Activated CD4-positive, alpha-beta T cell treated with anti-CD3 and anti-CD28 coated beads for 4 hours (primary cell): ENCODE measurements at regions not wholly inside any gene's neighbourhood (a gene's known extent, or its start where the extent isn't known, plus 50 kb on each side); places are given as distances from the start of the nearest gene placed in this dataset.
"Not testable (repeated sequence)": the region's sequence is repeated elsewhere in the genome, so short reads cannot be mapped to it uniquely, and the experiment has no call there.

Experiments used
- DNase-seq, 2 donors: peaks; one replicate each; pipeline ENCODE4 v3.0.0-alpha.2; 2020

- DNase-seq, result no peak
Observed at GRCh38 chr9:21605489-21605931, 123.4 kb upstream of the IFNE start.

DNA sequence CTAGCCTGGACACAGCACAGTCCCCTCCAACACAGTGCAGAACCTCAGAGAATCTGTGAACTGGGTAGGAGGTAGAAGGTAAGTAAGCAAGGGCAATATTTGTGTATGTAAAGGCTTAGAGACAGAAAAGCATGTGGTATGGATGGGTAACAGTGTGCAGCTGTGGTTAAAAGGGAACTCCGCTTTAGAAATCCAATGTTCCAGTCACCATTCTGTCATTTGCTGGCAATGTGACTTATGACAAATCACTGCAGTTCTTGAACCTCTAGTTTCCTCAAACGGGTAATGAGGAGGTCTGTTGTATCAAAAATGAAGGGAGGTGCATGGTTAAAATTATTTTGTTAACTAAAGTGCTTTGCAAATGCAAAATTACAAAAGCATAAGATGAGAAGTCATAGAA lies 125.5 kb upstream of the IFNE start:
- no peak for DNase-seq

- no peak for DNase-seq
Observed at GRCh38 chr9:21608200-21608599, 126.1 kb upstream of the IFNE start.

- no peak for DNase-seq
Observed at GRCh38 chr9:21609506-21609905, 127.4 kb upstream of the IFNE start.

GRCh38 chr9:21611891-21612290 lies 129.8 kb upstream of the IFNE start:
- peak; percentile 38 for DNase-seq

- no peak for DNase-seq
Observed at GRCh38 chr9:21615018-21615417, 132.9 kb upstream of the IFNE start.

DNA sequence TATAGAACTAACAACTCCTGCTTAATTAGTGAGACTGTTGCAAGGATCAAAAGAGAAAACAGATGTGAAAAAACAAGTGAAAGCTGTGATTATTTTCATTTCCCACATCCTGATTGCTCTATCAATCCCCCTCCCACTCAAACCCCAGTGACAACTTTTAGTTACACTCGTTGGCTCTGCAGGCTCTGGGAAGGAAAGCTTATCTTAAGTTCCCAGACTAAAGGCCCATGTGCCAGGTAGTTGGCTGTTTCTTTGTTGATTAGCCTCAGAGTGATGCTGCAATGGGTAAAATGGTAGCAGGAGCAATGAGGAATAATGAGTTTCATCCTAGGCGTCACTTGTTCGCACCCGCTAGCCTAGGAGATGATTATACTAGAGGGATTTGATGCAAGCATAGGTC lies 133.3 kb upstream of the IFNE start:
- DNase-seq, result no peak

DNA sequence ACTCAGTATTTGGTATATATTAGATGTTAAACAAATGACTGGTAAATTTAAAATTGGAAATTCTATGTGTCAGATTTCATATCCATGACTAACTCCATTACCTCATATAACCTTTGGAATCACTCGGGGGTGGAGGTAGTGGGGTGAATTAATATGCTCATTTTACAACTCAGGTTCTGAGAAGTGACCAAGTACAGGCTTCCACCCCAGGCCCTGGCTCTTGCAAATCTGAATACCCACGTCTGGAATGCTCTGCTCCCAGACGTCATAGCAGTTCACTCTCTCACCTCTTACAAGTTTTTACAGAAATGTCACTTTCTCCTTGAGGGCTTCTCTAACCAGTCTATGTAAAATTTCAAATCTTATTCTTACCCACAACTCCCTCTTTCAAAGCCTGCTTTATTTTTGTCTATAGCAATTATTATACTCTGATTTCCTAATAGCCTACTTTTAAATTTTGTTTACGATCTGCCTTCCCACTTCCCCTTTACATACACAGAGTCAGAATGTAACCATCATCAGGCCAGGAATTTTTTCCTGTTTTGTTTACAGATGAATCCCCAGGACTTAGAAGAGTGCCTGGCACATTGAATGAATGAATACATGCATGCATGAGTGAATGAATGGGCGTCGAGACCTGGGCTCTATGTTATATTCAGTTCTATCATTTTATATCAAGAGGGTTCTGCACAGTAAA lies 134.1 kb upstream of the IFNE start:
- no peak for DNase-seq

- DNase-seq, result no peak
Observed at GRCh38 chr9:21624675-21625644, 142.8 kb upstream of the IFNE start.

DNA sequence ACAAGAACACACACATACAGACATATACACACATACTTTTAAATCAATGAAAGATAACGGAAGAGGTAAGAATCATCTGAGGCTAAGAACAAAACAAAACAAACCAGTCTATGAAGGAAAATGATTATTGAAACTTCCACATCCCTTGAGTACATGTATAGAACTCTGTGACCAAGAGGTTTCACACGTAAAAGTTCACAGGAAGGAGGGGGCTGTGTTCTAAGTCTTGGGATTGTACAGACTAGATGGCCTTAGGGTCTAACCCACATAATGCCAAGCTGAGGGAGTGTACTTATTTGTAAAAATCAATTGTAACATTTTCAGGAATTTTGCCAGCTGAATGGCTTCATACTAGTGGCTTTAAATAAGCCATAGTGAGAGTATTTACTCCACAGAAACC lies 144.4 kb upstream of the IFNE start:
- DNase-seq, result no peak

DNA sequence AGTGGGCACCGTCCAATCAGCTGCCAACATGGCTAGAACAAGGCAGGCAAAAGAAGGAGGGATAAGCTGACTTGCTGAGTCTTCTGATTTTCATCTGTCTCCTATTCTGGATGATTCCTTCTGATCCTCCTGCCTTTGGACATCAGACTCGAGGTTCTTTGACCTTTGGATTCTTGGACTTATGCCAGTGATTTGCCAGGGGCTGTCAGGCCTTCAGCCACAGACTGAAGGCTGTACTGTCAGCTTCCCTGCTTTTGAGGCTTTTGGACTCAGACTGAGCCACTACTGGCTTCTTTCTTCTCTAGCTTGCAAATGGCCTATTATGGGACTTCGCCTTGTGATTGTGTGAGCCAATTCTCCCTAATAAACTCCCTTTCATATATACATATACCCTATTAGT lies 146.8 kb upstream of the IFNE start:
- DNase-seq, result not testable (repeated sequence)

DNA sequence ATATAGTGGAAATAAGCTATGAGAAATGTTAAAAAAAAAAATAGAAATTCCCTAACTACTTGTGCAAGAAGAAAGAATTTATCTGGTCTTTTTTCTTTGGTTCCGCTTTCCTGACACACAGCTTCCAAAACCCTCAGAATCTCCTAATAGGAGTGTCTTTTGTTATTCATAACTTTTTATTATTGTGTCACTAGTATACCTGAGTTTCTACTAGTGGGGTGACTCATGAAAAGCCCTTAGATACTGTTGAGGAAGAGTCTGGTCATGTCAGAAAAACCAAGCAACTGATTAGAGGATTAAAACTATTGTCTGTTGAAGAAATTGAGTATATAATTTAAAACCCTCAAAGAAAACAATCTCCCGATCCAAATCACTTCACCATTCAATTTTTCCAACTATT lies 152.8 kb upstream of the IFNE start:
- DNase-seq, result no peak

- no peak for DNase-seq
Observed at GRCh38 chr9:21638104-21638503, 156.0 kb upstream of the IFNE start.

DNA sequence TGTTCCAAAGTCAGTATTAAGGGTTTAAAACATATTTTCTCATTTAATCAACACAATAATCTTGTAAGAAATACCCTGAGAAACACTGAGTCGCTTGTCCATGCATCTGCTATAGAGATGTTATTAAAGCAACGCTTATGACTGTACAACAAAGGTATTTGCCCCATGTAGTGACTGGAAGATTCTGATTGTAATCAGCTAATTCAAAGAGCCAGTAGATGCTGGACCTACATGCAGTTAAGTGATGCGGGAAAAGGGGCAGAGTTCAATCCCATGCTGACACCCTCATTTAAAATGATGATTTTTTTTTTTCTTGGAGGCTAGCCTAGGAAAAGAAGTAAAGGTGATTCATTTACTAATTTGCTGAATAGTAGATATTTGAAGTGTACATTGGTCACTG lies 149.3 kb upstream of the MTAP start:
- no peak for DNase-seq

- DNase-seq, result no peak
Observed at GRCh38 chr9:21653589-21653988, 148.8 kb upstream of the MTAP start.

DNA sequence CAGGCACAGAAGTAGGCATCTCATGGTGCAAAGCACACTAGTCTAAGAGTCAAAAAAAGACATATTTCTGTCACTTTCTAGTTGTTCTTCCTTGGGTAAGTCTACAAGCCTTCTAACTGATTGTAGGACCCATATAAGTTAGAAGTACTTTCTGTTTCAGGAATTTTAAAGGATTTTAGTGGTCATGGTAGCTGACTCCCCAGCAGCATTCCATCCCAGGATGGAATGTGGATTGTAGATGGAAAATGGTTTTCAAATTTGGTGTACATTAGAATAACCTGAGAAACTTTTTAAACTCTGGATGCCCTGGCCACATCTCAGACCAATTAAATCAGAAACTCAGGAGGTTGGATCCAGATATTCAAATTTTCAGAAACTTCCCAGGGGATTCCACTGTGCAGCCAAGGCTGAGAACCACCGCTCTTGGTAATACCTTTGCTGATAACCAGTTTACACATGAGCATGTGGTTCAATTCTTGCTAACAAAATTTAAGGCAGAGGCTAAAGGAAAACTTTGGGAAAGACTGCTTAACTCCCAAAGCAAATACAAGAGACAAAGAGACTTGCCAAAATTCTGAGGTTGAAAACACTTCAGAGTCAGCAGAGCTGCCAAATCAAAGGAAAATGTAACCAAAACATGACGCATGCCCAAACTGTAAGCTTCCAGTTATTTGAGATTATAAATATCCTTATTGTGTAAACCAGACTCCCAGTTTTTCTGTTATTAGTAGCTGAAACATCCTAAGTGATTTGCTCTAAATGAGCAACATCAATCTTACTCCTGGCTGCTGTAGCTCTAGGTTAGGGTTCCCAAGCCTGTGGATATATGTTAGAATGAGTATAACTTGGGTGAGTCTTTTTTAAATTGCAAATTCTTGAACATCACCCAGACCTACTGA lies 145.4 kb upstream of the MTAP start:
- DNase-seq, result no peak

- no peak for DNase-seq
Observed at GRCh38 chr9:21657966-21658667, 144.3 kb upstream of the MTAP start.

DNA sequence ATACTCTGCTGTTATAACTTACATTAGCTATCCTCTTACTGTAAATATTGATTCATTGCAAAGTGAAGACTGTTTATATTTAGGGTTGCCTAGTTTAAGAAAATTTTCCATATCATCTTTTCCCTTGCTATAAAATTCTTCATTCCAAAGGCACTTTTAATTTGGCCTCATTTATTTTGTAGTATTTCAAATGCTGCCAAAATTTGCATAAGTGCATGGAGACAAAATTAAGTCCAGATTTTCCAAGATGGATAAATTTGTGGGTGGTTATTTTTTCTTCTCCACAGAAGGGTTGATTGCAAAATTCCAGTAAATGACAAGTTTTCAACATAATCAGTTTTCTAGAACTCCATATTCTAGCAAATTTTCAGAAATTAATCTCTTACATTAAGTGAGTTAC lies 141.5 kb upstream of the MTAP start:
- DNase-seq, result no peak

GRCh38 chr9:21661626-21662025 lies 140.8 kb upstream of the MTAP start:
- DNase-seq, result no peak

DNA sequence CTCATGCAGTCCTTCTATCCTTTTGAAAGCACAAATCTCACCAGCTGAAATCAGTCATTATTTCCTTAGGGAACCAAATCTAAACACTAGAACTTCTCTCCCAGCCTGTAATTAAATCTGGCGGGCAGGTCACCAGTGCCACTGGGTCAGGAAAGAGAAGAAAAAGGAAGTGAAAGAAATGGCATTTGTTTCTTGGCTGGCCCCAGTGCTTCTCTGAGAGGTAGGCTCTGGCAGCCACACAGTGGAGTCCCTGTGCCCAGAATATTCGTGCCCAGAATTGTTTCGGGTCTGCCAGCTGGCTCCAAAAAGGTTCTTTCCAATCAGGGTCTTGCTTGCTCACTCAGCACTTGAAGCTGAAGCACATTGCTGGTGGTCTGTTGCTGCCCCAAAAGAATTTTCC lies 133.9 kb upstream of the MTAP start:
- no peak for DNase-seq

DNA sequence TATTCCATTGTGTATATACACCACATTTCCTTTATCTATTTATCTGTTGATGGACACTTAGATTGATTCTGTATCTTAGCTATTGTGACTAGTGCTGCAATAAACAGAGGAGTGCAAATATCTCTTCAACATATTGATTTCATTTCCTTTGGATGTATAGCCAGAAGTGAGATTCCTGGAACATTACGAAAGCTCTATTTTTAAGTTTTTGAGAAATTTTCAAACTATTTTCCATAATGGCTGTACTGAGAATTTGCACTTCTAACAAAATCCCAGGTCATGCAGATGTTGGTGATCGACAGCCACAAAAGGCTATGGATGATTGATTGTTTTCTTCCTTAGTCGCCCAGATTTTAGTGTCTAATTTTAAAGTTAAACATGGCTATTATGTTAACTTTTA lies 132.7 kb upstream of the MTAP start:
- DNase-seq, result no peak

DNA sequence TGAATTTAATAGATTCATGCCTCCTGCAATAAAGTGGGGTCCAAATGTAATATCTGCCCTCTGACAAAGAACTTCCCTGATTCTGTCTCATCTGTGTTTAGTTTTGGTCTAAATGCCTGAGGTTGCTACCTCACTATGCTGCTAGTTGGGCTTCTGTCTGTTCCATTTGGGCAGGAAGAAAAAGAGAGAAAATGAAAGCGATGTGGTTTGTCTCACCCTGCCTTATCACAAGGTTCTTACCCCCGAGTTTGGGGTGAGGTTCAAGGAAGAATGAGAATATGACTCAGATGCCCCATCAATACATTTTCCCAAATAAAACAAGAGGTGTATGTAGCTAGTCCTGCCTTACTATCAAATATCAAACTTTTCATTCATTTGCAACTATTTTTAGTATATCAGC lies 132.1 kb upstream of the MTAP start:
- peak in 1 of 2 donors; percentile 6 for DNase-seq

DNA sequence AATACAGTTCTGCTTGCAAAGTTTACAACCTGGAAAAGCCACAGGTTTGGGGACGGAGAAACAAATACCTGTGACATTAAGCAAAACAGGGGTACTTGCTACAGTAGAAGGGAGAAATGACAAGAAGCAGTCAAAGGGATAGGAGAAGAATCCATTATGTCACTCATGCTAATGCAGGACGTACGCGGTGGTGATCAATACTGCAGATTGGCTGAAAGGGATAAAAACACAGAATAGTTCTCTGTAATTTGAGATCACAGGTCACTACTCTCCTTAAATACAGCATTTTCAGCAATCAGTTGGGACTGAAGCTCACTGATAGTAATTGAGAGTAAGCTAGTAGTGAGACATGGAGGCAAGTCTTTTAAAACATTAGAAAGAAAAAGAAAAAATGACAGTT lies 130.3 kb upstream of the MTAP start:
- DNase-seq, result no peak
